ENCODE measurements at regions not wholly inside any gene's neighbourhood (a gene's known extent, or its start where the extent isn't known, plus 50 kb on each side); places are given as distances from the start of the nearest gene placed in this dataset.

- TF ChIP-seq POLR2AphosphoS5 (IDR thresholded peaks at IDR 0.05; ENCODE audit: low read depth) (no peak), CTCF (conservative IDR thresholded peaks at IDR 0.05; ENCODE audit: low read depth in 2 of 2) (no peak), EZH2 (IDR thresholded peaks at IDR 0.05; ENCODE audit: low read depth, unreplicated experiment) (no peak)
These were observed 51.3 kb upstream of the TAC1 start for GRCh38 chr7:97680622-97681021.

Data from GM23338 (cell line).